H9 (cell line): ENCODE measurements at regions not wholly inside any gene's neighbourhood (a gene's known extent, or its start where the extent isn't known, plus 50 kb on each side); places are given as distances from the start of the nearest gene placed in this dataset.

Experiments used
- DNase-seq: peaks from one replicate; pipeline ENCODE4 v3.0.0-alpha.2; 2017
- H2AFZ ChIP-seq: one replicate; pipeline ENCODE4 v1.6.1; 2013; ENCODE audit warnings: mild to moderate bottlenecking, low read length, control low read depth, moderate library complexity
- H2AK5ac ChIP-seq: 2 replicates; pipeline ENCODE4 v1.6.1; 2013; ENCODE audit warnings: low read length, control low read depth, mixed read lengths; ENCODE audit not compliant: insufficient read length
- H2BK120ac ChIP-seq: one replicate; pipeline ENCODE4 v1.6.1; 2013; ENCODE audit warnings: low read depth, mild to moderate bottlenecking, low read length, control low read depth, inconsistent platforms; ENCODE audit not compliant: poor library complexity, severe bottlenecking
- H2BK12ac ChIP-seq: 2 replicates; pipeline ENCODE4 v1.6.1; 2013; ENCODE audit warnings: low read length, control low read depth, mixed read lengths, low read depth; ENCODE audit not compliant: insufficient read length
- H2BK15ac ChIP-seq: 2 replicates; pipeline ENCODE4 v1.6.1; 2013; ENCODE audit warnings: low read depth, low read length, control low read depth
- H2BK20ac ChIP-seq: one replicate; pipeline ENCODE4 v1.6.1; 2013; ENCODE audit warnings: low read depth, mild to moderate bottlenecking, low read length, control low read depth, inconsistent platforms; ENCODE audit not compliant: poor library complexity, severe bottlenecking
- H2BK5ac ChIP-seq: 2 replicates; pipeline ENCODE4 v1.6.1; 2013; ENCODE audit warnings: low read length, control low read depth, mixed read lengths; ENCODE audit not compliant: insufficient read length
- H3K14ac ChIP-seq: 2 replicates; pipeline ENCODE4 v1.6.1; 2013; ENCODE audit warnings: low read length, control low read depth; ENCODE audit not compliant: insufficient read depth
- H3K18ac ChIP-seq: 2 replicates; pipeline ENCODE4 v1.6.1; 2013; ENCODE audit warnings: low read depth, mild to moderate bottlenecking, mixed read lengths, low read length, control low read depth; ENCODE audit not compliant: insufficient read length
- H3K23ac ChIP-seq: 2 replicates; pipeline ENCODE4 v1.6.1; 2013; ENCODE audit warnings: low read length, control low read depth, mixed read lengths, low read depth; ENCODE audit not compliant: insufficient read length
- H3K23me2 ChIP-seq: 2 replicates; pipeline ENCODE4 v1.6.1; 2013; ENCODE audit warnings: low read depth, mild to moderate bottlenecking, mixed read lengths, low read length, control low read depth; ENCODE audit not compliant: insufficient read length, poor library complexity, severe bottlenecking
- H3K27ac ChIP-seq: 2 replicates; pipeline ENCODE4 v1.5.1; 2013; ENCODE audit warnings: low read length, control low read depth, mixed read lengths, low read depth; ENCODE audit not compliant: insufficient read length
- H3K27me3 ChIP-seq: 2 replicates; pipeline ENCODE4 v1.6.1; 2013; ENCODE audit warnings: low read length, control low read depth, inconsistent platforms; ENCODE audit not compliant: insufficient read depth
- H3K4ac ChIP-seq: 2 replicates; pipeline ENCODE4 v1.6.1; 2013; ENCODE audit warnings: low read depth, mild to moderate bottlenecking, control low read depth, inconsistent platforms, low read length, moderate library complexity
- H3K4me1 ChIP-seq: 2 replicates; pipeline ENCODE4 v1.6.1; 2013; ENCODE audit warnings: low read length, control low read depth, inconsistent platforms; ENCODE audit not compliant: insufficient read depth
- H3K4me2 ChIP-seq: 2 replicates; pipeline ENCODE4 v1.6.1; 2013; ENCODE audit warnings: low read length, control low read depth, mixed read lengths; ENCODE audit not compliant: insufficient read length, insufficient read depth
- H3K56ac ChIP-seq: 2 replicates; pipeline ENCODE4 v1.6.1; 2013; ENCODE audit warnings: low read depth, mild to moderate bottlenecking, mixed read lengths, low read length, control low read depth; ENCODE audit not compliant: insufficient read length
- H3K79me1 ChIP-seq: 2 replicates; pipeline ENCODE4 v1.6.1; 2013; ENCODE audit warnings: low read depth, mild to moderate bottlenecking, moderate library complexity, low read length, control low read depth, inconsistent platforms; ENCODE audit not compliant: insufficient read depth, poor library complexity, severe bottlenecking
- H3K79me2 ChIP-seq: 2 replicates; pipeline ENCODE4 v1.6.1; 2013; ENCODE audit warnings: low read length, control low read depth, inconsistent platforms; ENCODE audit not compliant: insufficient read depth
- H3K9ac ChIP-seq: 2 replicates; pipeline ENCODE4 v1.6.1; 2013; ENCODE audit warnings: low read length, control low read depth, mixed read lengths; ENCODE audit not compliant: insufficient read length; ENCODE audit errors: extremely low read depth
- H3K9me3 ChIP-seq: one replicate; pipeline ENCODE4 v1.6.1; 2013; ENCODE audit warnings: low read depth, low read length, inconsistent platforms; ENCODE audit not compliant: control insufficient read depth
- H3T11ph ChIP-seq: one replicate; pipeline ENCODE4 v1.6.1; 2013; ENCODE audit warnings: mild to moderate bottlenecking, low read length, control low read depth, inconsistent platforms
- H4K20me1 ChIP-seq: one replicate; pipeline ENCODE4 v1.6.1; 2013; ENCODE audit not compliant: control insufficient read depth, insufficient read length, insufficient read depth
- H4K5ac ChIP-seq: 2 replicates; pipeline ENCODE4 v1.6.1; 2013; ENCODE audit warnings: low read depth, mild to moderate bottlenecking, mixed read lengths, low read length, control low read depth; ENCODE audit not compliant: insufficient read length
- H4K8ac ChIP-seq: replicated peaks from 2 replicates; pipeline ENCODE4 v1.6.1; 2013; ENCODE audit warnings: low read length, control low read depth, mixed read lengths, low read depth; ENCODE audit not compliant: insufficient read length
- H4K91ac ChIP-seq: 2 replicates; pipeline ENCODE4 v1.6.1; 2013; ENCODE audit warnings: low read depth, mild to moderate bottlenecking, moderate library complexity, mixed read lengths, low read length, control low read depth; ENCODE audit not compliant: insufficient read length
- H3K27ac Mint-ChIP-seq, 3 experiments: 2 replicates in 2 of 3; 3 replicates in 1 of 3; pipeline ENCODE4 v1.8.0; 2020 to 2021; ENCODE audit warnings: mixed read lengths in 3 of 3, mild to moderate bottlenecking in 1 of 3, moderate library complexity in 1 of 3
- H3K27me3 Mint-ChIP-seq: 2 replicates; pipeline ENCODE4 v1.8.0; 2021; ENCODE audit warnings: low read depth, mild to moderate bottlenecking, moderate library complexity, mixed read lengths
- H3K36me3 Mint-ChIP-seq, 3 experiments: 2 replicates in 2 of 3; 3 replicates in 1 of 3; pipeline ENCODE4 v1.8.0; 2020 to 2021; ENCODE audit warnings: low read depth in 3 of 3, mixed read lengths in 3 of 3; ENCODE audit not compliant: insufficient read depth in 1 of 3
- H3K4me1 Mint-ChIP-seq, 2 experiments: 2 replicates each; pipeline ENCODE4 v1.8.0; 2020; ENCODE audit warnings: mixed read lengths in 2 of 2
- H3K4me3 Mint-ChIP-seq, 2 experiments: 2 replicates in 1 of 2; 3 replicates in 1 of 2; pipeline ENCODE4 v1.8.0; 2020 to 2021; ENCODE audit warnings: mild to moderate bottlenecking in 2 of 2, mixed read lengths in 2 of 2, moderate library complexity in 1 of 2
- H3K9me3 Mint-ChIP-seq, 2 experiments: 2 replicates in 1 of 2; 3 replicates in 1 of 2; pipeline ENCODE4 v1.8.0; 2020; ENCODE audit warnings: mild to moderate bottlenecking in 2 of 2, mixed read lengths in 2 of 2, moderate library complexity in 1 of 2
- CTCF ChIP-seq: fragments of 200-600 bp; sonication (generic); conservative IDR thresholded peaks from 3 replicates; pipeline ENCODE4 v1.8.0; 2021; ENCODE audit warnings: antibody characterized with exemption, mild to moderate bottlenecking
- WGBS: extraction: QIAGEN DNeasy Blood & Tissue Kit; methylation state at CpG from one replicate; pipeline ENCODE4 v1.1.7; 2013; ENCODE audit warnings: missing lambda C conversion rate, low lambda C conversion rate, mixed read lengths; ENCODE audit not compliant: insufficient read length; ENCODE audit errors: extremely low coverage; 5-methylcytosine and 5-hydroxymethylcytosine counted together

DNA sequence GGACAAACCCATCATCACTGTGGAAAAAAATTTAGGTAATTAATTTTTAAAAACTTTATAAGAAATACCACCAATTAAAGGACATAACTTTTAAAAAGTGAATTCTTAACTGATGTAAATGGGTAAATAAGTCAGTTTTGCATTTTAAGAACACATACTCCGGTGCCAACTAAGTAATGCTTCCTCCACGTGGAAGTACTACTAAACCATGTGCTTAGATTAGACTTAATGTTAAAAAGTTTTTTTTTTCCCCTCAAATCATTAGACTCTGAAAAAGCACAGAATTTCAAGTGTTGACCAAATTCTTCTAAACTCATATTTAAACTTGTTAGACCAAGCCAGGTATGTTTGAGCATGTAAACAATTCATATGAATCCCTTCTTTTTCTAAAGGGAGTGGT is 242.0 kb downstream of the NFKBIZ start:
- H3K79me1 ChIP-seq = no peaks in the 10 kb centered on the region
- H3K9ac ChIP-seq = no peak overlapping the region
- H4K91ac ChIP-seq = no peak overlapping the region
- no peaks in the 10 kb centered on the region for H3K9me3 ChIP-seq
- H3K56ac ChIP-seq = no peak overlapping the region
- H2BK5ac ChIP-seq = no peak overlapping the region
- no peak overlapping the region for H3K18ac ChIP-seq
- no peak overlapping the region for H2BK12ac ChIP-seq
- no peak overlapping the region for H3K27ac ChIP-seq
- no peak for TF ChIP-seq CTCF
- H2BK120ac ChIP-seq = no peak overlapping the region
- Mint-ChIP-seq H3K4me3 (no peak overlapping the region), H3K27ac (no peak overlapping the region), H3K36me3 (no peaks in the 10 kb centered on the region), H3K9me3 (no peaks in the 10 kb centered on the region; a peak in 1 of 5 replicates), H3K4me1 (peaks cover 0 to 2% of the 10 kb centered on the region in 2 experiments; a peak in 1 of 4 replicates), H3K27me3 (no peaks in the 10 kb centered on the region)
- no CpG with 5 or more reads among the region's 2 CpGs for WGBS
- H2AFZ ChIP-seq = no peak overlapping the region
- no peak overlapping the region for H3K14ac ChIP-seq
- H4K8ac ChIP-seq = no peak overlapping the region
- no peaks in the 10 kb centered on the region for H3K79me2 ChIP-seq
- no peak overlapping the region for H4K5ac ChIP-seq
- DNase-seq = no peak
- no peaks in the 10 kb centered on the region for H3K4me1 ChIP-seq
- no peak overlapping the region for H3K4ac ChIP-seq
- H4K20me1 ChIP-seq = no peaks in the 10 kb centered on the region
- H2BK15ac ChIP-seq = no peak overlapping the region
- no peak overlapping the region for H2AK5ac ChIP-seq
- no peaks in the 10 kb centered on the region for H3K27me3 ChIP-seq
- no peak overlapping the region for H3K23ac ChIP-seq
- H2BK20ac ChIP-seq = no peak overlapping the region
- no peak overlapping the region for H3K4me2 ChIP-seq
- no peaks in the 10 kb centered on the region for H3K23me2 ChIP-seq
- no peak overlapping the region for H3T11ph ChIP-seq
